Keratinocyte (primary cell): ENCODE measurements at regions not wholly inside any gene's neighbourhood (a gene's known extent, or its start where the extent isn't known, plus 50 kb on each side); places are given as distances from the start of the nearest gene placed in this dataset.

Experiments used
- DNase-seq: peaks from one replicate; pipeline ENCODE4 v3.0.0-alpha.2; 2011; ENCODE audit warnings: low read depth, missing footprints, low spot score
- FAIRE-seq: peaks from 2 replicates; lab custom pipeline; 2011; peaks lifted over from hg19 to GRCh38; lab: Jason Lieb, UNC
- H2AFZ ChIP-seq: 2 replicates; pipeline ENCODE4 v1.6.0; 2012; ENCODE audit warnings: low read length, control low read depth, inconsistent platforms; ENCODE audit not compliant: control insufficient read depth
- H3K27ac ChIP-seq: 2 replicates; pipeline ENCODE4 v1.5.1; 2011; ENCODE audit warnings: low read length; ENCODE audit not compliant: control insufficient read depth, insufficient read depth
- H3K27me3 ChIP-seq: 3 replicates; pipeline ENCODE4 v1.6.0; 2011; ENCODE audit warnings: low read length; ENCODE audit not compliant: control insufficient read depth, insufficient read depth; ENCODE audit errors: extremely low read depth
- H3K36me3 ChIP-seq, 2 experiments: 2 replicates in 1 of 2; 3 replicates in 1 of 2; pipeline ENCODE4 v1.5.1; 2011; ENCODE audit warnings: low read length in 2 of 2, mild to moderate bottlenecking in 1 of 2; ENCODE audit not compliant: control insufficient read depth in 2 of 2, insufficient read depth in 2 of 2; ENCODE audit errors: extremely low read depth in 1 of 2
- H3K4me1 ChIP-seq: 3 replicates; pipeline ENCODE4 v1.5.1; 2011; ENCODE audit warnings: low read length; ENCODE audit not compliant: control insufficient read depth, insufficient read depth; ENCODE audit errors: extremely low read depth
- H3K4me2 ChIP-seq: 3 replicates; pipeline ENCODE4 v1.6.0; 2011; ENCODE audit warnings: low read depth, low read length; ENCODE audit not compliant: control insufficient read depth, insufficient read depth; ENCODE audit errors: extremely low read depth
- H3K4me3 ChIP-seq, 3 experiments: fragments of 200-600 bp in 1 of 3; sonication (generic) in 1 of 3; 2 replicates in 2 of 3; 3 replicates in 1 of 3; pipeline ENCODE4 v1.5.1; 2011 to 2016; ENCODE audit warnings: low read length in 3 of 3, mild to moderate bottlenecking in 3 of 3, control low read depth in 2 of 3, inconsistent platforms in 1 of 3, low read depth in 1 of 3, mixed read lengths in 1 of 3, mixed run types in 1 of 3, moderate library complexity in 1 of 3; ENCODE audit not compliant: control insufficient read depth in 2 of 3, insufficient read depth in 2 of 3; ENCODE audit errors: extremely low read depth in 1 of 3
- H3K79me2 ChIP-seq: 2 replicates; pipeline ENCODE4 v1.6.0; 2012; ENCODE audit warnings: low read length; ENCODE audit not compliant: control insufficient read depth, insufficient read depth
- H3K9ac ChIP-seq: 3 replicates; pipeline ENCODE4 v1.6.0; 2011; ENCODE audit warnings: low read length; ENCODE audit not compliant: control insufficient read depth, insufficient read depth; ENCODE audit errors: extremely low read depth
- H3K9me1 ChIP-seq: 3 replicates; pipeline ENCODE4 v1.6.0; 2011; ENCODE audit warnings: low read length; ENCODE audit not compliant: control insufficient read depth, insufficient read depth; ENCODE audit errors: extremely low read depth
- H3K9me3 ChIP-seq: 2 replicates; pipeline ENCODE4 v1.5.1; 2012; ENCODE audit warnings: low read depth, low read length; ENCODE audit not compliant: control insufficient read depth
- H4K20me1 ChIP-seq: 3 replicates; pipeline ENCODE4 v1.6.0; 2011; ENCODE audit warnings: low read length; ENCODE audit not compliant: control insufficient read depth, insufficient read depth; ENCODE audit errors: extremely low read depth
- EZH2 ChIP-seq: IDR thresholded peaks from one replicate; pipeline ENCODE4 v1.6.1; 2012; ENCODE audit warnings: inconsistent platforms, mild to moderate bottlenecking, low read length, moderate library complexity
- dilution Hi-C: fragments of 300-500 bp; cut with MboI; formaldehyde crosslinking; loops from one replicate; pipeline ENCODE4 v1.7.0; 2020; ENCODE audit warnings: low sequenced_read_pairs; ENCODE audit not compliant: extremely low pct_ligation_motif_present
- TF ChIP-seq, protein P1 (sequence below), 3 experiments: IDR thresholded peaks in 1 of 3; conservative IDR thresholded peaks in 1 of 3; optimal IDR thresholded peaks in 1 of 3; 2 replicates in 2 of 3; 3 replicates in 1 of 3; pipeline versions ENCODE3 to v1.5.1; 2011; ENCODE audit warnings: low read length in 3 of 3, mild to moderate bottlenecking in 3 of 3, moderate library complexity in 2 of 3, control low read depth in 1 of 3, inconsistent platforms in 1 of 3; ENCODE audit not compliant: insufficient read depth in 2 of 3; ENCODE audit errors: extremely low read depth in 1 of 3

DNA sequence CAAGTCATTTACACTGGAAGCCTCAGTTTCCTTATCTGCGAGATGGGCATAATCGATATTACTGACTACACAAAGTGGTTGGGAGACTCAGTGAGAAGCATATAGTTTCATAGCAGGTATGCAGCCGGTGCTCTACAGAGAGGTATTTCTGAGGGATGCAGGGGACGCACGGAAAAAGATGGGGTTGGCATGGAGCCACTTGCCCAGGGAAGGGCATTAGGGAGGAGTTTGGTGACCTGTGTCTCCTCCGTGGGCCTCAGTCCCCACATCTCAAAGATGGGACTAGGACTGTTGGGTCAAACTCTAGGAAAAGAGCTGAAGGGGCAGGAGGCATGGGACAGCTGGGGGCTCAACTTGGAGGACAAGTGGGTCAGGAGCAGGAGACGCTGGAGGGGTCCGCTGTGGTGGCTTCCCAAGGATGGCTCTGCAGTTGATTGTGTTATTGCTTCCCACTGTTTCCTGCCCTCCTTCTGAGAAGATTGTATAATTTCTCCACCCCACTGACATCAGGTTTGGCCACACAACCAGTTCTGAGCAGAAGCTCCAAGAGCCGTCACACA is 158.6 kb upstream of the ALDH1B1 start:
- no peak overlapping the region for H3K9ac ChIP-seq
- no peaks in the 10 kb centered on the region for H3K79me2 ChIP-seq
- no peaks in the 10 kb centered on the region for H3K4me1 ChIP-seq
- no peak overlapping the region for H2AFZ ChIP-seq
- no peak overlapping the region for H3K4me3 ChIP-seq
- H3K27me3 ChIP-seq: peaks cover 19% of the 10 kb centered on the region
- no peaks in the 10 kb centered on the region for H3K36me3 ChIP-seq
- H3K4me2 ChIP-seq: no peak overlapping the region
- TF ChIP-seq, protein P1, sequence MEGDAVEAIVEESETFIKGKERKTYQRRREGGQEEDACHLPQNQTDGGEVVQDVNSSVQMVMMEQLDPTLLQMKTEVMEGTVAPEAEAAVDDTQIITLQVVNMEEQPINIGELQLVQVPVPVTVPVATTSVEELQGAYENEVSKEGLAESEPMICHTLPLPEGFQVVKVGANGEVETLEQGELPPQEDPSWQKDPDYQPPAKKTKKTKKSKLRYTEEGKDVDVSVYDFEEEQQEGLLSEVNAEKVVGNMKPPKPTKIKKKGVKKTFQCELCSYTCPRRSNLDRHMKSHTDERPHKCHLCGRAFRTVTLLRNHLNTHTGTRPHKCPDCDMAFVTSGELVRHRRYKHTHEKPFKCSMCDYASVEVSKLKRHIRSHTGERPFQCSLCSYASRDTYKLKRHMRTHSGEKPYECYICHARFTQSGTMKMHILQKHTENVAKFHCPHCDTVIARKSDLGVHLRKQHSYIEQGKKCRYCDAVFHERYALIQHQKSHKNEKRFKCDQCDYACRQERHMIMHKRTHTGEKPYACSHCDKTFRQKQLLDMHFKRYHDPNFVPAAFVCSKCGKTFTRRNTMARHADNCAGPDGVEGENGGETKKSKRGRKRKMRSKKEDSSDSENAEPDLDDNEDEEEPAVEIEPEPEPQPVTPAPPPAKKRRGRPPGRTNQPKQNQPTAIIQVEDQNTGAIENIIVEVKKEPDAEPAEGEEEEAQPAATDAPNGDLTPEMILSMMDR (optimal IDR thresholded peaks at IDR 0.05 in 1 of 3, IDR thresholded peaks at IDR 0.05 in 1 of 3, conservative IDR thresholded peaks at IDR 0.05 in 1 of 3; ENCODE audit: extremely low read depth in 1 of 3, insufficient read depth in 2 of 3, low read length in 3 of 3): no peak
- no peak for TF ChIP-seq EZH2
- H4K20me1 ChIP-seq: no peaks in the 10 kb centered on the region
- no peak for FAIRE-seq
- no peak for DNase-seq
- no peak overlapping the region for H3K27ac ChIP-seq
- H3K9me3 ChIP-seq: no peaks in the 10 kb centered on the region
- no peaks in the 10 kb centered on the region for H3K9me1 ChIP-seq
- dilution Hi-C loops: no loop called here

DNA sequence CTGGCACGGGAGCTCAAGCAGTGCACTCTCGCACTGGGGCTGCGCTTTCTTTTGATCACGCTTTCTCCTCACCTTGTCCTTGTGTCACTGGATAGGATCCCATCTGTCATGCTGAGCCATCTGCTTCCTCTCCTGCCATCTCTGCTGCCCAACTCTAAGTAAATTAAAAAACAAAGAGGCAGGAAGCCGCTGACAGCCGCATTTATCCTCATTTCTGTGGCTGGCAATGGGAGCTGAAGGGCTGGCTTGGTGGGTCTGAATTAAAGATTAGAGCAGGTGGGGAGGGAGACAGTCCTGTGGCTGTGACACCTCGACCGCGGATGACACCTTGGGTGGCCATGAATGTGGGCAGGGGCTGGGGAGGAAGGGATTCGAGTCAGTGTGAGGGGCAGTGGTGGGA is 159.2 kb upstream of the ALDH1B1 start:
- dilution Hi-C loops: no loop called here
- H3K79me2 ChIP-seq: no peaks in the 10 kb centered on the region
- H3K4me2 ChIP-seq: no peak overlapping the region
- H3K4me1 ChIP-seq: no peaks in the 10 kb centered on the region
- H3K9ac ChIP-seq: no peak overlapping the region
- H2AFZ ChIP-seq: no peak overlapping the region
- H3K9me1 ChIP-seq: no peaks in the 10 kb centered on the region
- no peaks in the 10 kb centered on the region for H4K20me1 ChIP-seq
- H3K27ac ChIP-seq: no peak overlapping the region
- no peak for DNase-seq
- FAIRE-seq: no peak
- no peaks in the 10 kb centered on the region for H3K9me3 ChIP-seq
- no peak overlapping the region for H3K4me3 ChIP-seq
- no peaks in the 10 kb centered on the region for H3K36me3 ChIP-seq
- peaks cover 21% of the 10 kb centered on the region for H3K27me3 ChIP-seq
- TF ChIP-seq, protein P1 (optimal IDR thresholded peaks at IDR 0.05 in 1 of 3, IDR thresholded peaks at IDR 0.05 in 1 of 3, conservative IDR thresholded peaks at IDR 0.05 in 1 of 3; ENCODE audit: extremely low read depth in 1 of 3, insufficient read depth in 2 of 3, low read length in 3 of 3): no peak
- TF ChIP-seq EZH2: no peak
